DMS79 treated with DMSO at 0.1 percent for 48 hours (cell line): ENCODE measurements at regions not wholly inside any gene's neighbourhood (a gene's known extent, or its start where the extent isn't known, plus 50 kb on each side); places are given as distances from the start of the nearest gene placed in this dataset.
"Not testable (repeated sequence)": the region's sequence is repeated elsewhere in the genome, so short reads cannot be mapped to it uniquely, and the experiment has no call there.

ENCODE experiments used
- DNase-seq: peaks from one replicate; lab custom pipeline; 2025; lab: John Stamatoyannopoulos, UW

- no peak for DNase-seq
Measured at GRCh38 chr10:28391283-28391682, 88.4 kb upstream of the MPP7 start.

GRCh38 chr10:28393956-28394568 is 91.2 kb upstream of the MPP7 start:
- DNase-seq, result peak; percentile 4

DNA sequence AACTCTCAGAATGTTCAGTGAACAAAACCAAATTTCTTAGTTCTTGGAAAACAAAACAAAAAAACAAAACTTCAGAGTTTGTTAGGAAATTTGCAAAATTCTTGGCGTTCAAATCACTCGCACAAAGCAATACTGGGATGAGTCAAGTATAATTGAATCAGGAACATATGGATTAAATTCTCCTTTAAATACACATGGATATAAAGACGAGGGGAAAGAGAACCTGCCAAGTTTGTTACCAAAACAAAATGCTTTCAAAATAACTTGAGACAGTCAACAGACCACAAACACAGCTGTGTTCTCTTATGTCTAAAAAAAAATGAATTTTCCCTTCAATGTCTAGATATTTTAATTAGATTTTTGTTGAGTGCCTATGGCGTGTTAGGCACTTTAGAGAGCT is 93.5 kb upstream of the MPP7 start:
- DNase-seq, result no peak

DNA sequence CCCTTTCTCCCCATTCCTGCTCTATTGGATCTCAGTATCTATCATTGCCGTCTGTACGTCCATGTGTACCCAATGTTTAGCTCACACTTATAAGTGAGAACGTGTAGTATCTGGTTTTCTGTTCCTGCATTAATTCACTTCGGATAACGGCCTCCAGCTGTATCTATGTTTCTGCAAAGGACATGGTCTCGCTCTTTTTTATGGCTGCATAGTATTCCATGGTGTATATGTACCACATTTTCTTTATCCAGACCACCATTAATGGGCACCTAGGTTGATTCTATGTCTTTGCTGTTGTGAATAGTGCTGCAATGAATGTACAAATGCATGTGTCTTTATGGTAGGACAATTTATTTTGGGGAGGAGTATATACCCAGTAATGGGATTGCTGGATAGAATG is 94.4 kb upstream of the MPP7 start:
- DNase-seq, result no peak

GRCh38 chr10:28400176-28400575 is 97.3 kb upstream of the MPP7 start:
- no peak for DNase-seq

DNA sequence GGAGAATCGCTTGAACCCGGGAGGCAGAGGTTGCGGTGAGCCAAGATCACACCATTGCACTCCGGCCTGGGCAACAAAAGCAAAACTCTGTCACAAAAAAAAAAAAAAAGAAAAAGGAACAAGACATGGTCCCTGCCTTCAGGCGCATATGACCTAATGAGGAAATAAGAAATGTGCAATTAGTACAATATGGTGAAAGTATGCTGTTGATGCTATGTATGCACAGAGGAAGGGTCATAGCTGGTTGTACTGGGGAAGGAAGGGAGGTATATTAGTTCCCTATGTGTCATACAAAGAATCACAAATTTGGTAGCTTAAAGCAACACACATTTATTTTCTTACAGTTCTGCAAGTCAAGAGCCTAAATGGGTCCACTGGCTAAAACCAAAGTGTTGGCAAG is 97.8 kb upstream of the MPP7 start:
- no peak for DNase-seq

DNA sequence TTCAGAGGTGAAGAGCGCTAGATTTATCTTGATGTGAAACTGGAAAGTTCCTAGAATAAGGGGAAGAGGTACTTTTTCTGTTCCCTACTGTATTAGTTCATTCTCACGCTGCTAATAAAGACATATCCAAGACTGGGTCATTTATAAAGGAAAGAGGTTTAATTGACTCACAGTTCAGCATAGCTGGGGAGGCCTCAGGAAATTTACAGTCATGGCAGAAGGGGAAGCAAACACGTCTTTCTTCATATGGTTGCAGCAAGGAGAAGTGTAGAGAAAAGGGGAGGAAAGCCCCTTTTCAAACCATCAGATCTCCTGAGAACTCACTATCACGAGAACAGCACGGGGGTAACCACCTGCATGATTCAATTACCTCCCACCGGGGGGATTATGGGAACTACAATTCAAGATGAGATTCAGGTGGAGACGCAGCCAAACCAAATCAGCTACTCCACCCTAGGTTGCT is 99.8 kb upstream of the MPP7 start:
- DNase-seq, result not testable (repeated sequence)

DNA sequence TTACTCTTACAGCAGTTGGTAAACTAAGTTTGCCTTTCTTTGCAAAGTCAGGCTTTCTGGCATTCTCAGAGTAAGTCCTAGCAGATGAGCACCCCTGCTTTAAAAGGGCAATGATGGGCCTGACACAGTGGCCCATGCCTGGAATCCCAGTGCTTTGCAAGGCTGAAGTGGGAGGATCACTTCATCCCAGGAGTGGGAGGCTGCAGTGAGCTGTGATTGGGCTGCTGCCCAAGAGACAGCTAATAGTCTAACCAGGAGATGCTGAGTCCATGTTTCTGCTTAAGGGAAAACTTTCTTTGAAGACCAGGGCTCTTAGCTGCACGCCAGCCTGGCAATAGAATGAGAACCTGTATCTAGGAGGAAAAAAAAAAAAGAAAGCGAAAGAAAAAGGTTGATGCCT is 100.2 kb upstream of the MPP7 start:
- no peak for DNase-seq

DNA sequence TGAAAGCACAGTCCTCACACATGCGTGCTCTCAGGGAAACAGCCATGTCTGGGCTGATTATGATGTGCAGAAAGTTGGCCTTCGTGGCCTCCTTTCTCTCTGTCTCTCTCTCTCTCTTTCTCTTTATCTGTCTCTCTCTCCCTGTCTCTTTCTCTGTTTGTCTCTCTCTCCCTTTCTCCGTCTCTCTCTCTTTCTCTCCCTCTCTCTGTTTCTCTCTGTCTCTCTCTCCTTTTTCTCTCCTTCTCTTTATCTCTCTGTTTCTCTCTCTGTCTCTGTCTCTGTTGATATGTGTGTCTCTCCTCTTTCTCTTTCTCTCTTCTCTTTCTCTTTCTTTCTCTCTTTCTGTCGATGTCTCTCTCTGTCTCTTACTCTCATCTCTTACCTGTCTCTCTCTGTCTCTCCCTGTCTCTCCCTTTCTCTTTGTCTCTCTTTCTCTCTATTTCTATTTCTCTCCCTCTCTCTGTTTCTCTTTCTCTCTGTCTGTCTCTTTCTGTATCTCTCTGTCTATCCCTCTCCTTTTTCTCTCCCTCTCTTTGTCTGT is 105.4 kb upstream of the MPP7 start:
- no peak for DNase-seq

DNA sequence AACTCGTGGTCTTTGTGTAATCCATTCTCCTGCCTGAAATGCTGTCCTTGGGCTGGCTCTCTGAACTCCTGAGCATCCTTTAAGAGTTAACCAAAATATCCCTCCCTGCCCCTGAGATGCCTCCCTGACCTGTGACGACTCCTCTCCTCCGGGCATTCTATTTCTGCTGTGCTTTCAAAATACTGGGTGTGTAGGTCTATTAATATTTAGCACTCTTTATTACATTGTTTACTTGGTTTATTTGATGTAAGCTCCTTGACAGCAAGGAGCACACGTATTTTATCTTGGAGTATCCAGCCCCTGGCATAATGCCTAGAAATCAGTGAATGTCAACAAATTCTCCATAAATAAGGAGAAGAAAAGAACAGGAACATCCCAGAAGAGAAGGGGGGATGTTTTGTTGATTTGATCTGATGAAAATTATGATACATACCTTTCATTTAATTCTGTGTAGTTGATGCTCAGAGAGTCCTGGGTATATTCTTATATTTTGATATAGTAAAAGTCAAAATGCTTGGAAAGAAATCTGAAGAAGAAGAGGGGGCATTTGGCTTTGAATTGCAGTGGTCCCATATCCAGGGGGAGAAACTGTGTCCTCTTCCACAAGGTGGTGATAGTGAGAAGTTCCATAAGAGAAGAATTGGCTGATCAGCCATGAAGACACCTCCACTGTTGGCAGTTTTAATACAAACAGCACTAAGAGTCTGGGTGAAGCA is 107.7 kb upstream of the MPP7 start:
- DNase-seq, result peak; percentile 7

GRCh38 chr10:28411136-28411460 is 108.2 kb upstream of the MPP7 start:
- DNase-seq, result no peak

- DNase-seq, result no peak
Measured at GRCh38 chr10:28411648-28412047, 108.8 kb upstream of the MPP7 start.

DNA sequence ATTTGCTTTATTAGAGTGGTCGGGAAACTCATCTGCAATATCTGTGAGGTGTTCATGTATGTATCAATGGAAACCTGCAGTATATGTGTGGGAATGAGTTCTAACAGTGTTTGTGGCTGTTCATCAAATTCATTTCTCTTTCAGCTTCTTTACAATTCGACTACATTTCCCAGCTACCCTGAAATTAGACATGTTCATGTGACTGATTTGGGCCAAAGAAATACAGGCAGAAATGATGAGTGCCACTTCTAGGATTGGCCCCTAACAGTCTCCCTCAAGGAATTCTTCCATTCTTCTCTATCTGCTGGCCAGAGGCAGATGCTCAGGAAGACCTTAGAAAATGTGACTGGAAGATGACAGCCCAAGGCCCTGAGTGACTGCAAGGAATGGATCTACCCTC is 114.8 kb upstream of the WAC start:
- no peak for DNase-seq

DNA sequence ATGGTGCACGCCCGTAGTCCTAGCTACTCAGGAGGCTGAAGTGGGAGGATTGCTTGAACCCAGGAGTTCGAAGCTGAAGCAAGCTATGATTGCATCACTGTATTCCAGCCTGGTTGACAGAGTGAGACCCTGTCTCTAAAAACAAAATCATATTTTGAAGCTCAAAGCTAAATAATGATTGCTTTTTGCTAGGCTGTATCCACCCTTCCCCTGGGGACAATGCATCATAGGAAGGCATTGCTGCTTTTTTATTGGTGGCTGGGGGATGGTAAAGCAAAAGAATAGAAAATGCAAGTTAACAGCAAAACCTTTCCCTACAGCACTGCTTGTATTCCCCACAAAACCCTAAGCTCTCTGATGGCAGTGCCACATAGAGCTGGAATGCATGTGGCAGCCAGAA is 107.5 kb upstream of the WAC start:
- no peak for DNase-seq

DNA sequence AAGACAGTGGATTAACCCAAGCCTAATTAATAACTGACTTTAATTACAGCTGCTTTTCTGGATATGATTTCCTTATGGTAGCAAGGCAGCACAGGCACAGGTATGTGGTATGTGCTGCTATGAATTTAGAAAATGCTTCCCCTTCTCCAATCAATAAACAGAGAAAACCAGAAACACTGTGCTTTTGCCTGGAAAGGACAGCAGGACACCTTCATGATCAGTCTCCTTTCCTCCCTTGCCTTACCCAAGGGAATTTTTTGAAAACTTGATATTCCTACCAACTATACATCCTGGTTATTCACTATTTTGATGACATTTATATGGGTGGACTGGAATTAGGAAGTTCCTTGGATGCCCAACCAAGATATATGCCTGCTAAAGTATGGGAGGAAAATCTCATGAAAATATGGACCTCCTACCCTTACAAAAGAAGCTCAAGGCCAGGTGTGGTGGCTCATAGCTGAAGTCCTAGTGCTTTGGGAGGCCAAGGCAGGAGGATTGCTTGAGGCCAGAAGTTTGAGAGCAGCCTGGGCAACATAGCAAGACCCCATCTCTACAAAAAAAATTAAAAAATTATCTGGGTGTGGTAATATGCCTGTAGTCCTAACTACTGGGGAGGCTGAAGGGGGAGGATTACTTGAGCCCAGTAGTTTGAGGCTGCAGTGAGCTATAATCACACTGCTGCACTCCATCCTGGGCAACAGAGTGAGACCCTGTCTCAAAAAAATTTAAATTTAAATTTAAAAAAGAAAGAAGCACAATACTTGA is 106.3 kb upstream of the WAC start:
- no peak for DNase-seq

DNA sequence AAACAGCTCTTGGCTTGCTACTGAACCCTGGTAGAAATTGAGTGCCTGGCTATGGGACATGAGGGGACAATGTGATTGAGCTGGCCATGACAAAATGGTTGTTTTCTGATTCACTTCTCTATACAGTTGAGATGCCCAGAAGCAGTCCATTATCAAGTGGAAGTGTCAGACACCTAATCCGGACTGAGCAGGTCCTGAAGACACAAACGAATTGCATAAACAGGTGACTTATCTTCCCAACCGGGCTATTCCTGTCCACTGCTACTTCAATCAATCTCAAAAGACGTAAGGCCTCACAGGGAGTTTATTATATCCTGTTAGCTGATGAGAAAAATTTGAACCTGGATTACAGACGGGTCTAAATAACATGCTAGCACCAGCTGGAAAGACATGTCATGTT is 105.5 kb upstream of the WAC start:
- DNase-seq, result no peak

DNA sequence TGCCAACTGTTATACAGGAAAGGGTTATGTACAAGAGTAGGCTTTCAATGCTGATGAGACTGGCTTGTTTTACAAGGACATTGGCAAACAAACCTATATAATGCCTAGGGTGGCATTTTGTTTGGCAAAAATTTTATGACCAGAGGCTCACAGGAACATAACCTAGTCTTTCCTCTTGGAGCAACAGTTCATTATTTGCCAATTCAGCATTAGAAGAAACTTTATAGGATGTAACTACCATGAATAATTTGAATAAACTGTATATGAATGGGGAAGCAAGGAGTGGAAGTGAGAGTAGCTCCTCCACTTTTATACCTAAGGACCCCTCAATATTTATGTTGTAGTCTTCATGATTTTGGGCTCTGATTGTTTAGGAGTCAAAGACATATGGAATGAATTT is 103.9 kb upstream of the WAC start:
- no peak for DNase-seq

DNA sequence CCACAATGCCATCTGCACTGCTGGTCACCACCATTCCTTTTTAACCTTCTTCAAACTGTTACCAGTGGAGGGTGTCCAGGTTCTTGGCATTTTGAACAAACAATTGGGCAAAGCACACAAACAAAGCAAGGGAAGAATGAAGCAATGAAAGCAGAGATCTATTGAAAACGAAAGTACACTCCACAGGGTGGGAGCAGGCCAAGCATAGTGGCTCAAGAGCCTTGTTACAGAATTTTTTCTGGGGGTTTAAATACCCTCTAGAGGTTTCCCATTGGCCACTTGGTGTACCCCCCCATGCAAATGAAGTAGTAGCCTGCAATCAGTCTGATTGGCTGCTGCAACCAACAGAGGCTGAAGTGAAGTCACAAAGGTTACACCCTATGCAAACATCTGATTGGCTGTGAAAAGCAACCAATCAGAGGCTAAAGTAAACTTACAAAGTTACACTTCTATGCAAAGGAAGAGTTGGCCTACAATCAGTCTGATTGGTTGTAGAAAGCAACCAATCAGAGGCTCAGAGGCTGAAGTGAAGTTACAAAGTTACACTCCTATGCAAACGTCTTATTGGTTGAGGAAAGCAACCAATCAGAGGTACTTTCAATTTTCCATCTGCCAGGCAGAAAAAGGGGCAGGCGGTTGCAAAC is 103.2 kb upstream of the WAC start:
- no peak for DNase-seq

DNA sequence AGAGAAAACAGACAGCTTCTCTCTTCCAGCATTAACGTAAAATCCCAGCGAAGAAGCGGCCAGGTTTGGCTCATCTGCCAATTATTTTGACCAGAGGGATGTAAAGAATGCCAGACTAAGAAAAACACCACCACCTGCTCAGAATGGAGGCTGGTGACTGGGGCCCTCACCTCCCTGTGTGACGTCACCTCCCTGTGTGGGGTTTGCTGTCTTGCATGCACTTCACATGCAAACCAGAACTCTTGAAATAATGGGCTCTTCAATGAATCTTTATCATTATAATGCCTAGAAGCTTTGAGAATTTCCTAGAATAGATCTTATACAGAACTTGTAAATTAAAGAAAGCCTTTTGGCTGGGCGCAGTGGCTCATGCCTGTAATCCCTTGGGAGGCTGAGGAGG is 101.8 kb upstream of the WAC start:
- no peak for DNase-seq

- peak; percentile 36 for DNase-seq
Measured at GRCh38 chr10:28432210-28432676, 100.7 kb upstream of the WAC start.

- no peak for DNase-seq
Measured at GRCh38 chr10:28434063-28434462, 98.9 kb upstream of the WAC start.

GRCh38 chr10:28442403-28442802 is 90.5 kb upstream of the WAC start:
- DNase-seq, result no peak
